ENCODE measurements at regions not wholly inside any gene's neighbourhood (a gene's known extent, or its start where the extent isn't known, plus 50 kb on each side); places are given as distances from the start of the nearest gene placed in this dataset.

DNA sequence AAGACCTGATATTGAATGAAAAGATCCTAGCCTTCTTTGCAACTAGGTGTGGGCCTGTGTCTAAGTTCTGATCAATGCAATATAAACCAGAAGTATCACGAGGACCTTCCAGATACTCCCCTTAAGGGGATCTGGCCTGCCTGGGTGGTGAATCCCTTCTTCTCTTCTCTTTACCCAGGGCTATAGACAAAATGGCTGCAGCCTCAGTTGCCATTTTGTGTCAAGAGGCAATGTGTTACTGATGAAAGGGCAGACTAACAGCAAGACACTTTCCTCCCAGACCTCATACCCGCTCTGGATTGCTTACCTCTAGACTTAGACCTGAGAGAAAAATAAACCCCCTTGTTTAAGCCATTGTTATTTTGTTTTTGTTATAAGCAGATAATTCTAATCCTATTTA lies 84.5 kb upstream of the CHD6 start:
- TF ChIP-seq RELA (CRISPR knock-in tag; IDR thresholded peaks at IDR 0.05; ENCODE audit: borderline replicate concordance) (no peak), SMAD4 (CRISPR knock-in tag; IDR thresholded peaks at IDR 0.05) (no peak), CREM (CRISPR knock-in tag; IDR thresholded peaks at IDR 0.05) (no peak), NFYB (CRISPR knock-in tag; conservative IDR thresholded peaks at IDR 0.05; ENCODE audit: low read depth) (no peak)
- TF ChIP-seq, protein P1, sequence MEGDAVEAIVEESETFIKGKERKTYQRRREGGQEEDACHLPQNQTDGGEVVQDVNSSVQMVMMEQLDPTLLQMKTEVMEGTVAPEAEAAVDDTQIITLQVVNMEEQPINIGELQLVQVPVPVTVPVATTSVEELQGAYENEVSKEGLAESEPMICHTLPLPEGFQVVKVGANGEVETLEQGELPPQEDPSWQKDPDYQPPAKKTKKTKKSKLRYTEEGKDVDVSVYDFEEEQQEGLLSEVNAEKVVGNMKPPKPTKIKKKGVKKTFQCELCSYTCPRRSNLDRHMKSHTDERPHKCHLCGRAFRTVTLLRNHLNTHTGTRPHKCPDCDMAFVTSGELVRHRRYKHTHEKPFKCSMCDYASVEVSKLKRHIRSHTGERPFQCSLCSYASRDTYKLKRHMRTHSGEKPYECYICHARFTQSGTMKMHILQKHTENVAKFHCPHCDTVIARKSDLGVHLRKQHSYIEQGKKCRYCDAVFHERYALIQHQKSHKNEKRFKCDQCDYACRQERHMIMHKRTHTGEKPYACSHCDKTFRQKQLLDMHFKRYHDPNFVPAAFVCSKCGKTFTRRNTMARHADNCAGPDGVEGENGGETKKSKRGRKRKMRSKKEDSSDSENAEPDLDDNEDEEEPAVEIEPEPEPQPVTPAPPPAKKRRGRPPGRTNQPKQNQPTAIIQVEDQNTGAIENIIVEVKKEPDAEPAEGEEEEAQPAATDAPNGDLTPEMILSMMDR (IDR thresholded peaks at IDR 0.05): no peak
